ENCODE measurements at regions not wholly inside any gene's neighbourhood (a gene's known extent, or its start where the extent isn't known, plus 50 kb on each side); places are given as distances from the start of the nearest gene placed in this dataset.

DNA sequence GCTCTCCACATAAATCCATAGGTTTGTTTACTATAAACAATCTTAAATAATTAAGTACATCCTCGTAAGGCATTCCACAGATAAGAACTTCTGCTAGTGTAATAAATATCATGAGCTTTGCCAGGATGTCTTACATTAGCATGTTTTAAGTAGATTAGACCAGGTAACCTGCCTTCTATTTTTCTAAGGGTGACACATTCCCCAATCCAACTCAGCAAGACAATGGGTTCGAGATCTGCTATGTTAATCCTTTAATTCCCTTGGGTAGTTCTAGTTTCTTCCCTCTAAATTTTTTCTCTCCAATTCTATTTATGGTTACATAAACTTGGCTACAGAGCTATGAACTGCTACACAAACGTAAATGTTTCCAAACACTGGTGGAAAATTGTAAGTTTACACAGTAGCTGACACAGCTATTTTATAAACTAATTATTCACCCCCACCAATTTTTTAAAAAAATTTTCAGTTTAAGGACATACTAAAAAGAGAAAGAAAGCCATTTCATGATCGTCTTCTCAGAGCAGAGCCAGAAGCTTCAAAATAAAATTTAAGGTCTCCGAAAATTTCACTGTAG is 386.5 kb upstream of the SLC39A10 start:
- Histone ChIP-seq H3K27ac (ENCODE audit: insufficient read depth, low read depth, low read length) (no peak overlapping the region), H3K79me2 (ENCODE audit: control insufficient read depth, insufficient read depth, low read length) (no peaks in the 10 kb centered on the region), H3K9ac (replicated peaks; ENCODE audit: extremely low read depth, insufficient read depth, low read length) (no peak overlapping the region), H2AFZ (ENCODE audit: low read depth, low read length) (no peak overlapping the region), H3K9me1 (replicated peaks; ENCODE audit: control insufficient read depth, extremely low read depth, insufficient read depth, low read length) (no peaks in the 10 kb centered on the region), H3K4me1 (ENCODE audit: control insufficient read depth, extremely low read depth, insufficient read depth, low read length) (no peaks in the 10 kb centered on the region), H3K27me3 (ENCODE audit: control insufficient read depth in 2 of 2, insufficient read depth in 2 of 2, low read length in 2 of 2) (no peaks in the 10 kb centered on the region), H3K4me3 (replicated peaks in 1 of 3; ENCODE audit: insufficient read depth in 1 of 3, low read depth in 1 of 3, low read length in 3 of 3) (no peak overlapping the region), H4K20me1 (replicated peaks; ENCODE audit: control insufficient read depth, extremely low read depth, insufficient read depth, low read length) (no peaks in the 10 kb centered on the region), H3K4me2 (ENCODE audit: insufficient read depth, low read length) (no peak overlapping the region), H3K36me3 (ENCODE audit: control insufficient read depth in 2 of 2, extremely low read depth in 1 of 2, insufficient read depth in 2 of 2, low read length in 2 of 2) (no peaks in the 10 kb centered on the region), H3K9me3 (replicated peaks; ENCODE audit: control insufficient read depth, insufficient read depth, low read length) (no peaks in the 10 kb centered on the region)
- ChIA-PET POLR2A (no interaction called here), CTCF (no interaction called here)
- DNase-seq (ENCODE audit: low read depth, low spot score): no peak
- no TSS peak for BruUV-seq (replicated peaks)
- TF ChIP-seq CTCF (IDR thresholded peaks at IDR 0.05; ENCODE audit: extremely low read depth in 1 of 2, insufficient read depth in 1 of 2, low read depth in 1 of 2, low read length in 2 of 2) (no peak), JUN (IDR thresholded peaks at IDR 0.05; ENCODE audit: borderline replicate concordance, insufficient read depth, insufficient read length, low read depth) (no peak), EZH2 (IDR thresholded peaks at IDR 0.05; ENCODE audit: borderline replicate concordance, low read depth, low read length, severe bottlenecking) (no peak), POLR2AphosphoS5 (IDR thresholded peaks at IDR 0.05; ENCODE audit: insufficient read depth, low read depth, low read length) (no peak), POLR2A (IDR thresholded peaks at IDR 0.05; ENCODE audit: low read depth, low read length) (no peak), GATA2 (IDR thresholded peaks at IDR 0.05; ENCODE audit: insufficient read depth, insufficient read length, low read depth, low read length) (no peak), FOS (IDR thresholded peaks at IDR 0.05; ENCODE audit: borderline replicate concordance, insufficient read depth, low read length) (no peak), MYC (IDR thresholded peaks at IDR 0.05; ENCODE audit: low read depth, low read length) (no peak)
- TF ChIP-seq, protein P1, sequence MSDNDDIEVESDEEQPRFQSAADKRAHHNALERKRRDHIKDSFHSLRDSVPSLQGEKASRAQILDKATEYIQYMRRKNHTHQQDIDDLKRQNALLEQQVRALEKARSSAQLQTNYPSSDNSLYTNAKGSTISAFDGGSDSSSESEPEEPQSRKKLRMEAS (IDR thresholded peaks at IDR 0.05; ENCODE audit: insufficient read depth, insufficient read length): no peak
- dilution Hi-C loops (cut with MboI; ENCODE audit: extremely low pct_ligation_motif_present, low sequenced_read_pairs) (no loop called here), intact Hi-C loops (cut with micrococcal nuclease) (no loop called here)
- no peak for FAIRE-seq

Measured in endothelial cell of umbilical vein (primary cell).